ENCODE measurements at regions not wholly inside any gene's neighbourhood (a gene's known extent, or its start where the extent isn't known, plus 50 kb on each side); places are given as distances from the start of the nearest gene placed in this dataset.

- no peak for TF ChIP-seq ZFX (IDR thresholded peaks at IDR 0.05)
- no peak for TF ChIP-seq CTCF (conservative IDR thresholded peaks at IDR 0.05)
- no peak overlapping the region for H3K27ac ChIP-seq
Observed at GRCh38 chr13:92959790-92960189, 266.8 kb upstream of the GPC6 start.

- H3K27ac ChIP-seq: no peak overlapping the region
- TF ChIP-seq CTCF (conservative IDR thresholded peaks at IDR 0.05): no peak
- no peak for TF ChIP-seq ZFX (IDR thresholded peaks at IDR 0.05)
Observed at GRCh38 chr13:92963029-92963428, 263.6 kb upstream of the GPC6 start.

- no peak for TF ChIP-seq CTCF (conservative IDR thresholded peaks at IDR 0.05)
- no peak for TF ChIP-seq ZFX (IDR thresholded peaks at IDR 0.05)
Observed at GRCh38 chr13:92966341-92966740, 260.3 kb upstream of the GPC6 start.

GRCh38 chr13:92966900-92967299 is 259.7 kb upstream of the GPC6 start:
- no peak for TF ChIP-seq ZFX (IDR thresholded peaks at IDR 0.05)
- H3K27ac ChIP-seq: no peak overlapping the region

More at GRCh38 chr13:92966341-92966740, 260.3 kb upstream of the GPC6 start:
- no peak overlapping the region for H3K27ac ChIP-seq

- H3K27ac ChIP-seq: no peak overlapping the region
- peak; percentile 58 for TF ChIP-seq CTCF (conservative IDR thresholded peaks at IDR 0.05)
- TF ChIP-seq ZFX (IDR thresholded peaks at IDR 0.05): no peak
Observed at GRCh38 chr13:92967923-92968322, 258.7 kb upstream of the GPC6 start.

- H3K27ac ChIP-seq: no peak overlapping the region
- TF ChIP-seq CTCF (conservative IDR thresholded peaks at IDR 0.05) (no peak), ZFX (IDR thresholded peaks at IDR 0.05) (no peak)
Observed at GRCh38 chr13:92972751-92973150, 253.9 kb upstream of the GPC6 start.

GRCh38 chr13:92974905-92975429 is 251.6 kb upstream of the GPC6 start:
- no peak overlapping the region for H3K27ac ChIP-seq
- TF ChIP-seq CTCF (conservative IDR thresholded peaks at IDR 0.05) (no peak), ZFX (IDR thresholded peaks at IDR 0.05) (no peak)

GRCh38 chr13:92976657-92977056 is 249.9 kb upstream of the GPC6 start:
- H3K27ac ChIP-seq: no peak overlapping the region
- TF ChIP-seq ZFX (IDR thresholded peaks at IDR 0.05) (no peak), CTCF (conservative IDR thresholded peaks at IDR 0.05) (no peak)

Data from C4-2B (cell line).